DOHH2 (cell line): ENCODE measurements at regions not wholly inside any gene's neighbourhood (a gene's known extent, or its start where the extent isn't known, plus 50 kb on each side); places are given as distances from the start of the nearest gene placed in this dataset.
"Not testable (repeated sequence)": the region's sequence is repeated elsewhere in the genome, so short reads cannot be mapped to it uniquely, and the experiment has no call there.

Experiments used
- EZH2phosphoT487 ChIP-seq: fragments of 200-600 bp; sonication (generic); IDR thresholded peaks from 2 replicates; pipeline ENCODE4 v1.6.1; 2017; ENCODE audit warnings: borderline replicate concordance, mild to moderate bottlenecking, antibody characterized with exemption, low read length, moderate library complexity, mixed read lengths
- TF ChIP-seq, protein P1 (sequence below): fragments of 200-600 bp; sonication (generic); IDR thresholded peaks from one replicate; pipeline ENCODE4 v1.5.1; 2014; ENCODE audit warnings: antibody characterized with exemption, mild to moderate bottlenecking, low read depth, low read length; ENCODE audit not compliant: poor library complexity, severe bottlenecking

DNA sequence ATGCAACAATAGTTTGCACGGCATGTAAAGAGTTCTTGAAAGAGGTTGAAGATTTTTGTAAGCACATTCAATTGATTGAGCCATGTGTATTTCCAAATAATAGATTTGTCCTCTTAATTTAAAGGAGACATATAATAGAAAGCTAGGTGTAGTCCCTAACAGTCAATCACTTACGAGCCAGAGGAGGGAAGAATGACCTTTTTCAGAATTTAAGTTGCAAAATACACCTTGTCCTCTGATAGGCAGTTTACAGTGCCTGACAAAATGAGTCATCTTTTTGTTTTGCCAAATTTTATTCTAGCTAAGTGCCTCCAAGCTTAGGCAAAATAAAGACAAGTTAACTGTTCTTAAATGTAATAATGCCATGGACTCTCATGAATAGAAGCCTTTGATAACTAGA, 88.3 kb upstream of the GOLGA6L4 start:
- TF ChIP-seq, protein P1, sequence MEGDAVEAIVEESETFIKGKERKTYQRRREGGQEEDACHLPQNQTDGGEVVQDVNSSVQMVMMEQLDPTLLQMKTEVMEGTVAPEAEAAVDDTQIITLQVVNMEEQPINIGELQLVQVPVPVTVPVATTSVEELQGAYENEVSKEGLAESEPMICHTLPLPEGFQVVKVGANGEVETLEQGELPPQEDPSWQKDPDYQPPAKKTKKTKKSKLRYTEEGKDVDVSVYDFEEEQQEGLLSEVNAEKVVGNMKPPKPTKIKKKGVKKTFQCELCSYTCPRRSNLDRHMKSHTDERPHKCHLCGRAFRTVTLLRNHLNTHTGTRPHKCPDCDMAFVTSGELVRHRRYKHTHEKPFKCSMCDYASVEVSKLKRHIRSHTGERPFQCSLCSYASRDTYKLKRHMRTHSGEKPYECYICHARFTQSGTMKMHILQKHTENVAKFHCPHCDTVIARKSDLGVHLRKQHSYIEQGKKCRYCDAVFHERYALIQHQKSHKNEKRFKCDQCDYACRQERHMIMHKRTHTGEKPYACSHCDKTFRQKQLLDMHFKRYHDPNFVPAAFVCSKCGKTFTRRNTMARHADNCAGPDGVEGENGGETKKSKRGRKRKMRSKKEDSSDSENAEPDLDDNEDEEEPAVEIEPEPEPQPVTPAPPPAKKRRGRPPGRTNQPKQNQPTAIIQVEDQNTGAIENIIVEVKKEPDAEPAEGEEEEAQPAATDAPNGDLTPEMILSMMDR = not testable (repeated sequence)
- not testable (repeated sequence) for TF ChIP-seq EZH2phosphoT487
